HG03354 (cell line): ENCODE measurements at regions not wholly inside any gene's neighbourhood (a gene's known extent, or its start where the extent isn't known, plus 50 kb on each side); places are given as distances from the start of the nearest gene placed in this dataset.
A peak's percentile ranks its signal among the peaks of the same experiment; 100 is the strongest.
"Not testable (repeated sequence)": the region's sequence is repeated elsewhere in the genome, so short reads cannot be mapped to it uniquely, and the experiment has no call there.

ENCODE experiments used
- ATAC-seq: cut with Tn5 transposase; IDR thresholded peaks from one replicate; pipeline ENCODE4 v1.9.1; 2021; ENCODE audit warnings: mild to moderate bottlenecking; ENCODE audit not compliant: unreplicated experiment, poor library complexity, severe bottlenecking

DNA sequence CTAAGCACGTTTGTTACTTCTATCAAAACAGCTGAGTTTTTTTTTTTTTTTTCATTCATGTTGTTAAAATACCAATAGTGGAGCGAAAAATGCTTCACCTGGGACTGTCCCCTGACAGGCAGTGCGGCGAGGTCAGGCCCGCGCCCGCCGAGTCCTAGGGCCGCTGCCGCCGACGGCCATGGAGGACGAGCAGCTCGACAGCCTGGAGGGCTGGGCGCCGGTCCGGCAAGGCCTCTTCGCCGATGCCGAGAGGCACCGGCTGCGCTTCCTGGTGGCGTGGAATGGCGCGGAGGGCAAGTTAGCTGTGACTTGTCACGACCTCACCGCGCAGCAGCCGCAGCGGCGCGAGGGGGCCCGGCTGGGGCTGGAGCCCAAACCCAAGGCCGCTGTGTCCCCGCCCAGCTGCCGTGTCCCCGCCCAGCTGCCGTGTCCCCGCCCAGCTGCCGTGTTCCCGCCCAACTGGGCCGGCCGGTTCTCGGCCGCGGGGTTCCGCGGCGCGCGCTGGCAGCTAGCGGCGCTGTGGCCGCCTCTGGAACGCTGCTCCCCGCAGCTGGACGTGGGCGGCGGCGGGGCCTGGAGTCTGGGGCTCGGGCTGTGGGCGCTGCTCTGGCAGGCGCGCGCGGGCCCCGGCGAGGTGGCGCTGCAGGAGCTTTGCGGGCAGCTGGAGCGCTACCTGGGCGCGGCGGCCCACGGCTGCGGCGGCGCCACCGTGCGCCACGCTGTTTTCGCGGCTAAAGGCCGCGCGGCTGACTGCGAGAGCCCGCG is 56.7 kb upstream of the GOLGA8R start:
- peak; percentile 90 for ATAC-seq

DNA sequence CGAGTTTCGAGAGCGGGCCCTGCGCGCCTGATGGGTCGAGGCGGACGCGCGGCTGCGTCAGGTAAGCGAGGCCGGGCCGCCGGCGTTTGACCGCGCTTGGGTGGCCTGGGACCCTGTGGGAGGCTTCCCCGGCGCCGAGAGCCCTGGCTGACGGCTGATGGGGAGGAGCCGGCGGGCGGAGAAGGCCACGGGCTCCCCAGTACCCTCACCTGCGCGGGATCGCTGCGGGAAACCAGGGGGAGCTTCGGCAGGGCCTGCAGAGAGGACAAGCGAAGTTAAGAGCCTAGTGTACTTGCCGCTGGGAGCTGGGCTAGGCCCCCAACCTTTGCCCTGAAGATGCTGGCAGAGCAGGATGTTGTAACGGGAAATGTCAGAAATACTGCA is 57.3 kb upstream of the GOLGA8R start:
- ATAC-seq = not testable (repeated sequence)

DNA sequence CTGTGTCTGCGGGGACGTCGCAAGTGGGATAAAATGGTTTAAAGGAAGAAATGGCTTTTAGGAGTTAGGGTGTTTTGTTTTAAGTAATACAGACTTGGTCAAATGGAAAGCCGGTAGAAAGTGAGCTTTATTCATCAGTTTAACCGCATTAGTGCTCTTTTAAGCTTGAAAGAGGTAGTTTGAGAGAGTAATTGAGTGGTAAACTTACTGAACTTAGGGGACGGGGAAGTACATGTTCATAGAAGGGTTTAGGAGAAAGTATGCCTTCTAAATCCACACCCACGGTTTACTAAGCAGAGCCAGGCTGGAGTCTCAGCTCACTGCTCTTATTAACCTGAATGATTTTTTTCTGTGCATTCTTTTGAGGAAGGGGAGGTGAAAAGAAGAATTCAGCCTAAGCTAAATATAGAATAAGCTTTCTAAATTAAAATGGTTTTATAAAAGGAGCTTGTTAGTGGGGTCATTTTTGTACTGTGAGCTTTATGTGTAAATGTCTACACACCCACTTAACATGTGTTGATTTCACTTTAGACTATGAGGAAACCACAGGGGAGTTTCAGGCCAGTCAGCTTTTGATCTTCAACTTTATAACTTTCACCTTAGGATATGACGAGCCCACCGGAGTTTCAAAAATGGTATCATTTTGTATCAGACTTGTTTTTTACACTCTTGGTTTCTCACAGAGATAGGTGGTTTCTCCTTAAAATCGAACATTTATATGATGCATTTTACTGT is 57.9 kb upstream of the GOLGA8R start:
- ATAC-seq = peak; percentile 31

DNA sequence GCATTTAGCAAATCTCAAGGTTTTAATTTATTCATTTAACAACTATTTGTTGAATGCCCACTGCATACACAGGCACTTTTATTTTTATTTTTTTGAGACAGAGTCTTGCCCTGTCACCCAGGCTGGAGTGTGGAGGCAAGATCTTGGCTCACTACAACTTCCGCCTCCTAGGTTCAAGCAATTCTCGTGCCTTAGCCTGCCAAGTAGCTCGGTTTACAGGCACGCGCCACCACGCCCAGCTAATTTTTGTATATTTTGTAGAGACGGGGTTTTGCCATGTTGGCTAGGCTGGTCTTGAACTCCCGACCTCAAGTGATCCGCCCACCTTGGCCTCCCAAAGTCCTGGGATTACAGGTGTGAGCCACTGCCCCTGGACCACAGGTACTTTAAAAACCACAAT is 67.0 kb upstream of the GOLGA8Q start:
- ATAC-seq = not testable (repeated sequence)

DNA sequence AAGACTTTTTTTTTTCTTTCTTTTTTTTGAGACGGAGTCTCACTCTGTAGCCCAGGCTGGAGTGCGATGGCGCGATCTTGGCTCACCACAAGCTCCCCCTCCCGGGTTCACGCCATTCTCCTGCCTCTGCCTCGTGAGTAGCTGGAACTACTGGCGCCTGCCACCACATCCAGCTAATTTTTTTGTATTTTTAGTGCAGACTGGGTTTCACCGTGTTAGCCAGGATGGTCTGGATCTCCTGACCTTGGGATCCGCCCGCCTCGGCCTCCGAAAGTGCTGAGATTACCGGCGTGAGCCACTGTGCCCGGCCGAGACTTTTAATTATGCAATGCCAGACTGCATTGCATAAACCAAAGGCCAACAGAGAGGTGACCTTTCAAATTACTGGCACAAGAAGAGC is 62.6 kb upstream of the GOLGA8Q start:
- ATAC-seq = not testable (repeated sequence)

DNA sequence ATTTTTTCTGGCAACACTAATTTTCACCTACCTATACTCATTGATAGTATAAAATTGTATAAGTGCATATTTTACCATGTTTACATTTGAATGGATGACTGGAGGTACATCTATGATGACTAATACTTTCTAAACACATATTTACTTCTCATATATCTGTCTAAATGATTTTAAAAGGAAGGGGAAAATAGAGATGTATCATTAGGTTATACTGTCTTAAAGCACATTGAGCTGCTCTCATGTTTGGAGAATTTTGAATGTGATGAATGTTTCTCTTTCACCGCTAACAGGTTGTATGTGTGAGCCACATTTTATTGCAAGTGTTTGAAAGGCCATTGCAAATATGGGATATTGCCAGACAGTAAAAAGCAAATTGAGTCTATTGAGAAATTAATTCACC is 61.5 kb upstream of the GOLGA8Q start:
- ATAC-seq = not testable (repeated sequence)

DNA sequence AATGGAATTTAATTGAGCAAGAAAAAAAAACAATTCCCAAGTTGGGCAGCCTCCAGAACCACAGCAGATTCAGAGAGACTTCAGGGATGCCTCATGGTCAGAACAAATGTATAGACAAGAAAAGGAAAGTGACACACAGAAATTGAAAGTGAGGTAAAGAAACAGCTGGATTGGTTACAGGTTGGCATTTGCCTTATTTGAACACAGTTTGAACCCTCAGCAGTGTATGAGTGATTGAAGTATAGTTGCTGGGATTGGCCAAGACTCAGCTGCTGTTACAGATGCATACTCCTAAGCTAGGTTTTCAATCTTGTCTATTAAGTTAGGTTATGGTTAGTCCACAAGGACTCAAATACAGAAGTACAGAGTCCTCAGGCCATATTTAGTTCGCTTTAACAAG is 57.9 kb upstream of the GOLGA8Q start:
- not testable (repeated sequence) for ATAC-seq

DNA sequence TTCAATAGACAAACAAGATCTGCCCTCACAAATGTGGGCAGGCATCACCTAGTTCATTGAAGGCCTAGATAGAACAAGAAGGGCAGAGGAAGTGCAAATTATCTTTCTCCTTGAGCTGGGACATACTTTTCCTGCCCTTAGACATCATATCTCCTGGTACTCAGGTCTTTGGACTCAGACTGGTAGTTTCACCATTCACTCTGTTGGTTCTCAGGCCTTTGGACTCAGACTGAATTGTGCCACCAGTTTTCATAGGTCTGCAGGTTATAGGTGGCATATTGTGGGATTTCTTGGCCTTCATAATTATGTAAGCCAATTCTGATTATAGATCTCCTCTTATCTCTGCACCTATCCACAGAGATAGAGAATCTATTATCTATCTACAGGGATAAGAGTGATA is 54.6 kb upstream of the GOLGA8Q start:
- ATAC-seq = not testable (repeated sequence)

DNA sequence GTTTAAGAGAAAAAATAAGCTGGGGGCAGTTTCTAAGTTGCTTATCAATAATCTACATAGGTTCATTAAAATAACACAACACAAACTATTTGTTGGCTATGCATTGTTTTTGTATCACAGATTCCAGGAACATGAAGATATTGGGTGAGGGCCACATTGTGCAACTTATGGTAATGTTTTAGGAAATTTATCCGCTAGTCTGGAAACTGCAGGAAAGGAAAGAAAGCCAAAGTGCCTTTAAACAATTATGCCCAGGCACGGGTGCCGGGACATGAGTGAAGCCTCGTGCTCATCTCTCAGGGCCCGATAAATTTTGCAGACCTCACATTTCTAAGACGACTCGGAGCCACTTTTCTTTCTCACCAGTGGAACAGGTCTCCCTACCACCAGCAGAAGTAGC is 52.6 kb upstream of the GOLGA8Q start:
- not testable (repeated sequence) for ATAC-seq

DNA sequence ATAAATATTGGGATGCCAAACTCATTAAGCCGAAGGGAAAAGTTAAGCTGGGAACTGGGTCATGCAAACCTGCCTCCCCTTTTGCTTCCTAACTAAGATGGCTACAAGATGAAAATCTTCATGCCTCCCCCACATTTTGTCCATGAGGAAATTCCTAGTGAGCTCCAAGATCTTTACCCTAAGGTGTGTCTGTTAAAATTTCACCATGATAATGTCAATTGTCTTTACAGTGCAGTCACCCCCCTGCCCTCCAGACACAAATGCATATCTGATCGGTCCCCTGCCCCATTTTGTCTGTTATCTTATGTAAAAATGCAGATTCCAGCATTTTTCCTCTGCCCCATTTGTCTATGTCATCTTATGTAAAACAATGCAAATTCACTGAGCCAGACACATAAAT is 51.3 kb upstream of the GOLGA8Q start:
- ATAC-seq = not testable (repeated sequence)
